Immature natural killer cell (primary cell): ENCODE measurements at regions not wholly inside any gene's neighbourhood (a gene's known extent, or its start where the extent isn't known, plus 50 kb on each side); places are given as distances from the start of the nearest gene placed in this dataset.

ENCODE experiments used
- DNase-seq, 3 donors: peaks; one replicate each; pipeline ENCODE4 v3.0.0; 2022; ENCODE audit warnings: mixed read lengths in 1 of 3
- H3K27ac Mint-ChIP-seq, 6 donors: one replicate each; pipeline ENCODE4 v1.8.0; 2020; ENCODE audit warnings: mixed read lengths in 6 of 6, mild to moderate bottlenecking in 5 of 6, inconsistent platforms in 4 of 6, moderate library complexity in 3 of 6
- H3K27me3 Mint-ChIP-seq, 3 donors: one replicate each; pipeline ENCODE4 v1.8.0; 2020 to 2021; ENCODE audit warnings: low read depth in 3 of 3, mild to moderate bottlenecking in 3 of 3, mixed read lengths in 3 of 3, moderate library complexity in 3 of 3, inconsistent platforms in 1 of 3
- H3K36me3 Mint-ChIP-seq, 3 donors: one replicate each; pipeline ENCODE4 v1.8.0; 2020; ENCODE audit warnings: mixed read lengths in 3 of 3, inconsistent platforms in 2 of 3, mild to moderate bottlenecking in 2 of 3
- H3K4me1 Mint-ChIP-seq, 2 donors: one replicate each; pipeline ENCODE4 v1.8.0; 2020; ENCODE audit warnings: inconsistent platforms in 2 of 2, mild to moderate bottlenecking in 2 of 2, mixed read lengths in 2 of 2, moderate library complexity in 1 of 2
- H3K4me3 Mint-ChIP-seq, 5 donors: one replicate each; pipeline ENCODE4 v1.8.0; 2020; ENCODE audit warnings: mild to moderate bottlenecking in 5 of 5, mixed read lengths in 5 of 5, inconsistent platforms in 3 of 5, moderate library complexity in 3 of 5
- H3K9me3 Mint-ChIP-seq, 6 donors: one replicate each; pipeline ENCODE4 v1.8.0; 2020; ENCODE audit warnings: mild to moderate bottlenecking in 6 of 6, mixed read lengths in 6 of 6, inconsistent platforms in 4 of 6, moderate library complexity in 3 of 6

GRCh38 chr4:106444557-106444956, 76.0 kb upstream of the GIMD1 start:
- Mint-ChIP-seq H3K27me3 (no peaks in the 10 kb centered on the region), H3K9me3 (peaks cover 1 to 6% (median 3%) of the 10 kb centered on the region in 6 donors), H3K4me3 (no peak overlapping the region), H3K36me3 (no peaks in the 10 kb centered on the region), H3K4me1 (no peaks in the 10 kb centered on the region), H3K27ac (no peak overlapping the region)
- DNase-seq, result no peak

- Mint-ChIP-seq H3K9me3 (peaks cover 0 to 7% (median 3%) of the 10 kb centered on the region in 6 donors), H3K27ac (no peak overlapping the region), H3K4me1 (no peaks in the 10 kb centered on the region), H3K36me3 (no peaks in the 10 kb centered on the region), H3K27me3 (peaks cover 0 to 3% (median 0%) of the 10 kb centered on the region in 3 donors), H3K4me3 (no peak overlapping the region)
- no peak for DNase-seq
These were observed 62.2 kb upstream of the GIMD1 start for GRCh38 chr4:106430797-106431196.

DNA sequence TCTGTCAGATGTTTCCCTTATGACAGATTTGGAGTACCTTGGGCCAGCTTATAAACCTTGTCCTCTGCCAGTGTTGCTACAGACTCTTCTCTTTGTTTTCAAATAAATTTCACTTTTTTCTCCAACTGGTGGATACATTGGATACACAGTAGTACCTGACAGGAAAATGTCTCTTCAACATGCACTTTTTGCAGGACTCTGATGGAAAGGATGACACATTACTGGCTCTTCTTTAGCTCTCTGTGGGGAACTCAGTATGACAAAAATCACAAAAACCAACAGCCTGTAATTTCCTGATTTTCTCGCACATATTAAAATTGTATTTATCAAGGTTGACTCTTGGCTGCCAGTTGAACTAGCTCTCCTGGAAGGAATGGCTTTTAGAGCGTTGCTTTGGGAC, 61.3 kb upstream of the GIMD1 start:
- Mint-ChIP-seq H3K4me1 (no peaks in the 10 kb centered on the region), H3K27ac (no peak overlapping the region), H3K27me3 (peaks cover 0 to 3% (median 0%) of the 10 kb centered on the region in 3 donors), H3K4me3 (no peak overlapping the region), H3K9me3 (peaks cover 0 to 5% (median 3%) of the 10 kb centered on the region in 6 donors), H3K36me3 (no peaks in the 10 kb centered on the region)
- no peak for DNase-seq

- Mint-ChIP-seq H3K4me1 (no peaks in the 10 kb centered on the region), H3K36me3 (no peaks in the 10 kb centered on the region), H3K4me3 (no peak overlapping the region), H3K27me3 (no peaks in the 10 kb centered on the region), H3K9me3 (peaks cover 0 to 4% (median 1%) of the 10 kb centered on the region in 6 donors), H3K27ac (no peak overlapping the region)
- no peak for DNase-seq
These were observed 57.5 kb upstream of the GIMD1 start for GRCh38 chr4:106426069-106426468.

DNA sequence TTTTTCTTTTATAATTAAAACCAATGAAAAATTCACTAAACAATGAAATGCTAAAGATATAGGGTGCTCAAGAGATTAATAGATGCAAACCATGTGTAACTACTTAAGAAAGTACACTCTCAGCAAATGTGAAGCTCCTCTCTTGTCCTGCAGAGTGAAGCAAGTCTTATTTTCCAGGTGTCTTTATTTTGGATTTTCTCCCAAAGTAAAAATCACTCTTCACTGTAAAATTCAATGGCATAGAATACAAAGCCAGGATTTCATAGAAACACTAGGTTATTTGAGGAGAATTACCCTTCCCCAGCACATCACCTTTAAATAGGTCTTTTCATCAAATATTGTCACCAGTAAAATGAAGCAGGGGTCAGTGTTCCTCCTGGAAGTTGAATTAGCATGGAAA, 57.0 kb upstream of the GIMD1 start:
- Mint-ChIP-seq H3K4me3 (no peak overlapping the region), H3K27me3 (no peaks in the 10 kb centered on the region), H3K27ac (no peak overlapping the region), H3K9me3 (peaks cover 0 to 4% (median 1%) of the 10 kb centered on the region in 6 donors), H3K36me3 (no peaks in the 10 kb centered on the region), H3K4me1 (no peaks in the 10 kb centered on the region)
- no peak for DNase-seq

GRCh38 chr4:106424426-106424825, 55.8 kb upstream of the GIMD1 start:
- no peaks in the 10 kb centered on the region for H3K4me1 Mint-ChIP-seq
- no peaks in the 10 kb centered on the region for H3K36me3 Mint-ChIP-seq
- no peaks in the 10 kb centered on the region for H3K27me3 Mint-ChIP-seq
- peaks cover 0 to 7% (median 1%) of the 10 kb centered on the region in 6 donors for H3K9me3 Mint-ChIP-seq
- H3K4me3 Mint-ChIP-seq, result no peak overlapping the region
- no peak for DNase-seq
- no peak overlapping the region for H3K27ac Mint-ChIP-seq

DNA sequence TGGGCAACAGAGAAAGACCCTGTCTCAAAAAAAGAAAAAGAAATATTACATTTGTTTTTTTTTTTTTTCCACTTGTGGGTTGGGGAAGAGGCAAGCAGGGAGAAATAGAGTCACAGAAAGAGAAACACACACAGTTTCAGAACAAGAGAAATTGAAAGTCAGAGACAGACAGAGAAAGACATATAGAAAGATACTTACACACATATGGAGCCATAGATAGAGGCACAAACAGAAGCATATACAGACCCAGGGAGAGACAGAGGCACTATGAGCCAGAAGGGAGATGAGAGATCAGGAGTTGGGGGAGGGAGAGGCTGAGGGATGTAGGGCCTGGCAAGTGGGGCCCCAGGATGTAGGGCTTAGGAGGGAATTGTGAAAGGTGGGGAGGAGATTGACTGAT, 55.2 kb upstream of the GIMD1 start:
- H3K4me3 Mint-ChIP-seq, result no peak overlapping the region
- H3K27me3 Mint-ChIP-seq, result no peaks in the 10 kb centered on the region
- no peak overlapping the region for H3K27ac Mint-ChIP-seq
- no peaks in the 10 kb centered on the region for H3K36me3 Mint-ChIP-seq
- H3K9me3 Mint-ChIP-seq, result peaks cover 0 to 7% (median 1%) of the 10 kb centered on the region in 6 donors
- no peaks in the 10 kb centered on the region for H3K4me1 Mint-ChIP-seq
- no peak for DNase-seq

DNA sequence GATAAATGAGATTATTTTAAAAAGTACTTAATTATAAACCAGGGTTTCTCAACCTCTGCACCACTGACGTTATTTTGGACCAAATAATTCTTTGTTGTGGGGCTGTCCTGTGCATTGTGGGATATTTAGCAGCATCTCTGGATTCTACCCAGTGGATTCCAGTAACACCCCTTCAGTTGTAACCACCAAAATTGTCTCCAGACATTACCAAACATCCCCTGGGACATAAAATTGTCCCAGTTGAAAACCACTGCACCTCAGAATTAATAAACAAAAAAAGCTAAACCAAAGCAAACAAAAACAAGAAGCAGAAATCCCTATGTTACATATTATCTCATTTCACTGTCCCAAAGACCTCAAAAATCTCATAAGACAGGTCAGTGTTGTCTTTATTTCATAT, 54.2 kb upstream of the GIMD1 start:
- Mint-ChIP-seq H3K27me3 (no peaks in the 10 kb centered on the region), H3K4me3 (no peak overlapping the region), H3K9me3 (peaks cover 0 to 7% (median 1%) of the 10 kb centered on the region in 6 donors), H3K36me3 (no peaks in the 10 kb centered on the region), H3K27ac (no peak overlapping the region), H3K4me1 (no peaks in the 10 kb centered on the region)
- no peak for DNase-seq

DNA sequence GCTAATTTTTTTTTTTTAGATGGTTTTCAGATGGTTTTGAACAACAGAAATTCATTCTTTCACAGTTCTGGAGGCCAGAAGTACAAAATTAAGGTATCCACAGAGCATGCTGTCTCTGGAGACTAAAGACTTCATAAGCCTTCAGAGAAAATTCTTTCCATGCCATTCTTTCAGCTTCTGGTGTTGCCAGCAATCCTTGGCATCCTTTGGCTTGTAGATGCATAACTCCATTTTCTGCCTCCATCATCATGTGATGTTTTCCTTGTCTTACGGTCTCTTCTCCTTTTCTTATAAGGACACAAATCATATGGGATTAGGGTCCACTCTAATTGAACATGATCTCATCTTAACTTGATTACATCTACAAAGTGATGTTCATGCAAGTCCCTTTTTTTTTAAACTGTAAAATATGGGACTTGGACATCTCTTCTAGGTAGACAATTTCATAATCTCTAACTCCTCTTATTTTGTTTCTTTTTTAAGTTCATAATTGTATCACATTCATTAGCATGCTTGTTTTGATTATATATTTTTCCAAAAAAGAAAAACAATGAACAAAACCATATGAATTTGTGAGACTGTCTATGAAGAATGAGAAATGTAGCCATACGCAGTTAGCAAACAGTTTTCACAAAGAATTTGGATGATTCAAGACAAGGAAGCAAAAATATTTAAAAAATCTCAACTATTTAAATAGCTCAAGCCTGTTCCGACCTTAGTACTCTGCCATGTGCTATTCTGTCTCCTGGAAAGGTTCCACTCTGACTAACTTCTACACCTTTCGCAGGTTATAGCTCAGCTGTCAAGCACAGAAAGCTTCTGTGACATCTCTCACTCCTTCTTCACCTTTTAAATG, 53.1 kb upstream of the GIMD1 start:
- H3K4me1 Mint-ChIP-seq, result no peaks in the 10 kb centered on the region
- no peak overlapping the region for H3K4me3 Mint-ChIP-seq
- no peak for DNase-seq
- peaks cover 0 to 7% (median 1%) of the 10 kb centered on the region in 6 donors for H3K9me3 Mint-ChIP-seq
- no peaks in the 10 kb centered on the region for H3K27me3 Mint-ChIP-seq
- no peak overlapping the region for H3K27ac Mint-ChIP-seq
- H3K36me3 Mint-ChIP-seq, result no peaks in the 10 kb centered on the region

- H3K27me3 Mint-ChIP-seq, result no peaks in the 10 kb centered on the region
- peaks cover 2 to 5% (median 3%) of the 10 kb centered on the region in 6 donors for H3K9me3 Mint-ChIP-seq
- DNase-seq, result no peak
- H3K27ac Mint-ChIP-seq, result no peak overlapping the region
- no peaks in the 10 kb centered on the region for H3K4me1 Mint-ChIP-seq
- H3K36me3 Mint-ChIP-seq, result no peaks in the 10 kb centered on the region
- no peak overlapping the region for H3K4me3 Mint-ChIP-seq
These were observed 49.9 kb upstream of the GIMD1 start for GRCh38 chr4:106418444-106418843.
